IMR-90 (cell line): ENCODE measurements at regions not wholly inside any gene's neighbourhood (a gene's known extent, or its start where the extent isn't known, plus 50 kb on each side); places are given as distances from the start of the nearest gene placed in this dataset.
"Not testable (repeated sequence)": the region's sequence is repeated elsewhere in the genome, so short reads cannot be mapped to it uniquely, and the experiment has no call there.

Experiments used
- BHLHE40 ChIP-seq: fragments of 150-350 bp; IDR thresholded peaks from 2 replicates; pipeline ENCODE4 v1.6.1; 2016; ENCODE audit warnings: mild to moderate bottlenecking, low read depth, low read length
- MAZ ChIP-seq: IDR thresholded peaks from 2 replicates; pipeline ENCODE4 v1.6.1; 2012; ENCODE audit warnings: low read depth, mild to moderate bottlenecking, low read length, improper control_type of control experiment, moderate library complexity, borderline replicate concordance
- POLR2A ChIP-seq: IDR thresholded peaks from 2 replicates; pipeline ENCODE4 v1.6.1; 2012; ENCODE audit warnings: mild to moderate bottlenecking, low read depth, low read length
- RFX5 ChIP-seq: IDR thresholded peaks from 2 replicates; pipeline ENCODE4 v1.8.0; 2012; ENCODE audit warnings: low read depth, mild to moderate bottlenecking, low read length, moderate library complexity
- TF ChIP-seq, protein P1 (sequence below): conservative IDR thresholded peaks from 2 replicates; pipeline ENCODE4 v1.5.1; 2012; ENCODE audit warnings: mild to moderate bottlenecking, low read depth, low read length, improper control_type of control experiment

- TF ChIP-seq, protein P1, sequence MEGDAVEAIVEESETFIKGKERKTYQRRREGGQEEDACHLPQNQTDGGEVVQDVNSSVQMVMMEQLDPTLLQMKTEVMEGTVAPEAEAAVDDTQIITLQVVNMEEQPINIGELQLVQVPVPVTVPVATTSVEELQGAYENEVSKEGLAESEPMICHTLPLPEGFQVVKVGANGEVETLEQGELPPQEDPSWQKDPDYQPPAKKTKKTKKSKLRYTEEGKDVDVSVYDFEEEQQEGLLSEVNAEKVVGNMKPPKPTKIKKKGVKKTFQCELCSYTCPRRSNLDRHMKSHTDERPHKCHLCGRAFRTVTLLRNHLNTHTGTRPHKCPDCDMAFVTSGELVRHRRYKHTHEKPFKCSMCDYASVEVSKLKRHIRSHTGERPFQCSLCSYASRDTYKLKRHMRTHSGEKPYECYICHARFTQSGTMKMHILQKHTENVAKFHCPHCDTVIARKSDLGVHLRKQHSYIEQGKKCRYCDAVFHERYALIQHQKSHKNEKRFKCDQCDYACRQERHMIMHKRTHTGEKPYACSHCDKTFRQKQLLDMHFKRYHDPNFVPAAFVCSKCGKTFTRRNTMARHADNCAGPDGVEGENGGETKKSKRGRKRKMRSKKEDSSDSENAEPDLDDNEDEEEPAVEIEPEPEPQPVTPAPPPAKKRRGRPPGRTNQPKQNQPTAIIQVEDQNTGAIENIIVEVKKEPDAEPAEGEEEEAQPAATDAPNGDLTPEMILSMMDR, result not testable (repeated sequence)
- not testable (repeated sequence) for TF ChIP-seq MAZ, BHLHE40, RFX5, POLR2A
Measured at GRCh38 chr20:47983642-47984041, 198.4 kb upstream of the SULF2 start.
